ENCODE measurements at regions not wholly inside any gene's neighbourhood (a gene's known extent, or its start where the extent isn't known, plus 50 kb on each side); places are given as distances from the start of the nearest gene placed in this dataset.

- TF ChIP-seq, protein P1, sequence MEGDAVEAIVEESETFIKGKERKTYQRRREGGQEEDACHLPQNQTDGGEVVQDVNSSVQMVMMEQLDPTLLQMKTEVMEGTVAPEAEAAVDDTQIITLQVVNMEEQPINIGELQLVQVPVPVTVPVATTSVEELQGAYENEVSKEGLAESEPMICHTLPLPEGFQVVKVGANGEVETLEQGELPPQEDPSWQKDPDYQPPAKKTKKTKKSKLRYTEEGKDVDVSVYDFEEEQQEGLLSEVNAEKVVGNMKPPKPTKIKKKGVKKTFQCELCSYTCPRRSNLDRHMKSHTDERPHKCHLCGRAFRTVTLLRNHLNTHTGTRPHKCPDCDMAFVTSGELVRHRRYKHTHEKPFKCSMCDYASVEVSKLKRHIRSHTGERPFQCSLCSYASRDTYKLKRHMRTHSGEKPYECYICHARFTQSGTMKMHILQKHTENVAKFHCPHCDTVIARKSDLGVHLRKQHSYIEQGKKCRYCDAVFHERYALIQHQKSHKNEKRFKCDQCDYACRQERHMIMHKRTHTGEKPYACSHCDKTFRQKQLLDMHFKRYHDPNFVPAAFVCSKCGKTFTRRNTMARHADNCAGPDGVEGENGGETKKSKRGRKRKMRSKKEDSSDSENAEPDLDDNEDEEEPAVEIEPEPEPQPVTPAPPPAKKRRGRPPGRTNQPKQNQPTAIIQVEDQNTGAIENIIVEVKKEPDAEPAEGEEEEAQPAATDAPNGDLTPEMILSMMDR (IDR thresholded peaks at IDR 0.05): no peak
- no peak for ATAC-seq (ENCODE audit: low FRiP score)
- DNase-seq (ENCODE audit: low spot score): no peak
Measured at GRCh38 chr1:163257763-163258162, 55.0 kb upstream of the RGS5 start.

DNA sequence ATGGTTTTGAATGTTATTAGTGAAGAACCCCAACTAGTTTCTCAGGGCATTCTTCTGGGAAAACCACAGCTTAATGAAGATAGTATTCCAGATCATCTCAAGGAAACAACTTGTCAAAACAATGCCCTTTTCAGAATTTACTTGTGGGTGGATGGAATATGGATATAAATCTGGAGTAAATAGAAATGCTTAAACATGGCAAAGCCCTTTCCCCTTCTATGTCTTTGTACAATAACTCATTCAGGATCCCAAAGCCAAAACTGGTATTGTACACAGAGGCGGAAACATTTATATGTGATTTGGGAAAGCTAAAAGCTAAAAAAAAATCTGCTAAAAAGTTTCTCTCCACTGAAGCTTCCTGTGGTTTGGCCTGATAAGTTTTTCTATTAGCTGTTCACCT lies 55.5 kb upstream of the RGS5 start:
- TF ChIP-seq, protein P1 (IDR thresholded peaks at IDR 0.05): no peak
- DNase-seq (ENCODE audit: low spot score): no peak
- no peak for ATAC-seq (ENCODE audit: low FRiP score)

DNA sequence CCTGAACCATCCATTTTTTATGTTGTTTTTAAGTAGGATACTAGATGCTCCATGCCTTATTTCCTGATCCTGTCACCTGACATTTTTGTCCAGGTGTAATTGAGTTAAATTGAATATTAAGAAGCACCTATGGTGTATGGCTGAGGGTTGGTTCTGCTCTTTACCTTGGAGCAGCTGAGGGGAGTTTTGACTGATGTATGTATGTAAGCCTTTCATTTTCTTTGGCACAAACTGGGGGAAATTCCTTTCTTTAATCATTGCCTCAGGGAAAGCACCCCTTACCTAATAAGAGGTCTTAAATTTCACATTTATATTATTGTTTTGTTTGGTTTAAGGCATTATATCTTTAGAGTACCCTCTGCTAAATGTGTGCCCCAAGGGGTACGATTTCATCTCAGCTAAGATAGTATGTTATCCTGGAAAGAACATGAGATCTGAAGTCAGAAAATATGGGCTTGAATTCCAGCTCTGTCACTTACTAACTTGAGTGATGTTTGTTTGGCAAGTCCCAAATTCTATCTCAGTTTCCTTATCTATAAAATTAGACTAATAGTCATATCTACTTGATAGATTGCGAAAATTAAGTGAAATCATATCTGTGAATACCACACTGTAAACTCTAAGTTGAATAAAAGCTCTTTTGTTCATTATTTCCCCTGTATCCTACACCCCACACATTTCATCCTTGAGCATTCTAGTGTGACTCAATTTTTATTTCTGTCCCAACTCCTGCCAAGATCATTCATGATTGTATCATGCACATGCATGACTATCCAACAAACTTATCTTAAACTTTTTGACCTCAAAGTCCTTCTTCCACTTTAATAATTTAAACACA lies 57.7 kb upstream of the NUF2 start:
- ATAC-seq (ENCODE audit: low FRiP score) (peak; percentile 48), DNase-seq (ENCODE audit: low spot score) (no peak)
- TF ChIP-seq, protein P1 (IDR thresholded peaks at IDR 0.05): no peak

- ATAC-seq (ENCODE audit: low FRiP score) (no peak), DNase-seq (ENCODE audit: low spot score) (no peak)
- TF ChIP-seq, protein P1 (IDR thresholded peaks at IDR 0.05): no peak
Measured at GRCh38 chr1:163265547-163265946, 56.2 kb upstream of the NUF2 start.

- no peak for DNase-seq (ENCODE audit: low spot score)
- TF ChIP-seq, protein P1 (IDR thresholded peaks at IDR 0.05): no peak
- ATAC-seq (ENCODE audit: low FRiP score): no peak
Measured at GRCh38 chr1:163267962-163268361, 53.8 kb upstream of the NUF2 start.

GRCh38 chr1:163271535-163271934 lies 50.2 kb upstream of the NUF2 start:
- ATAC-seq (ENCODE audit: low FRiP score) (no peak), DNase-seq (ENCODE audit: low spot score) (no peak)
- TF ChIP-seq, protein P1 (IDR thresholded peaks at IDR 0.05): no peak

Data from omental fat pad (tissue), 3 donors.